ENCODE measurements at regions not wholly inside any gene's neighbourhood (a gene's known extent, or its start where the extent isn't known, plus 50 kb on each side); places are given as distances from the start of the nearest gene placed in this dataset.
"Not testable (repeated sequence)": the region's sequence is repeated elsewhere in the genome, so short reads cannot be mapped to it uniquely, and the experiment has no call there.

DNA sequence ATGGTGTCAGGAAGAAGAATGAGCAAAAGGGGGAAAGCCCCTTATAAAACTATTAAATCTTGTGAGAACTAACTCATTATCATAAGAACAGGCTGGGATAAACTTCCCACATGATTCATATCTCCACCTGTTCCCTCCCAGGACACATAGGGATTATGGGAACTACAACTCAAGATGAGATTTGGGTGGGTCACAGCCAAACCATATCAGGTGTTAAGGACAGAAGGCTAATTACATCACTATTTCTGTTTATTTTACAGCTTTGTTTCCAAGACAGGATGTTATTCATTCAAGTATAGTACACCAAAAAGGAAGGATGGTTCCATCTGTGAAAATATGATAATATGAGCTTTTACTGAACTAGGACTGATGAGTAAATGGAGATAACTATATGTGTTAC lies 63.7 kb upstream of the ARSJ start:
- TF ChIP-seq CTCF (IDR thresholded peaks at IDR 0.05; ENCODE audit: low read depth, low read length), result no peak
- H3K4me3 ChIP-seq (ENCODE audit: low read depth, low read length), result no peak overlapping the region

GRCh38 chr4:114044351-114044750 lies 64.9 kb upstream of the ARSJ start:
- H3K4me3 ChIP-seq (ENCODE audit: low read depth, low read length), result not testable (repeated sequence)

- H3K4me3 ChIP-seq (ENCODE audit: low read depth, low read length), result no peak overlapping the region
- no peak for TF ChIP-seq CTCF (IDR thresholded peaks at IDR 0.05; ENCODE audit: low read depth, low read length)
These were observed 66.9 kb upstream of the ARSJ start for GRCh38 chr4:114046331-114046730.

DNA sequence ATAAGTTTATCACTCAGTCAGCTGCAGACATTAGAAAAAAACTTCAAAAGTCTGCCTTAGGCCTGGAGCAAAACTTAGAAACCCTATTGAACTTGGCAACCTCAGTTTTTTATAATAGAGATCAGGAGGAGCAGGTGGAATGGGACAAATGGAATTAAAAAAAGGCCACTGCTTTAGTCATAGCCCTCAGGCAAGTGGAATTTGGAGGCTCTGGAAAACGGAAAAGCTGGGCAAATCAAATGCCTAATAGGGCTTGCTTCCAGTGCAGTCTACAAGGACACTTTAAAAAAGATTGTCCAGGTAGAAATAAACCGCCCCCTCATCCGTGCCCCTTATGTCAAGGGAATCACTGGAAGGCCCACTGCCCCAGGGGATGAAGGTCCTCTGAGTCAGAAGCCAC lies 68.7 kb upstream of the ARSJ start:
- H3K4me3 ChIP-seq (ENCODE audit: low read depth, low read length), result not testable (repeated sequence)

DNA sequence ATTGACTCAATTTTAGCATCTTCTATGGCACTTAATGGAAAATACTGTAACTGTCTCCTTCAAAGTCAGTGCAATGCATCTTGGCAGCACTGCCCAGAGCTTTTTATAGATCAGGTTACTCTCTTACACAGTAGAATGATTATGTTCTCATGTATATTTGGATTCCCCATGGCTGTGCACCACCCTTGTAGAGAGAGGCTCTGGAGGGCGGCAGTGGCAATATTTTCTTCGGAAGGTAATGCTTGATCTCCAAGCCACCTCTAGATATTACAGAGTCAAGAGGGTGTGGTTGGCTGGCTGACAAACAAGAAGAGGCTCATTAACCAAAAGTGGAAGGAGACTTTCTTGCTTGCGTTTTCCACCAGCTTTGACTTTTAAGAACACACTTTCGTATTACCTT lies 72.8 kb upstream of the ARSJ start:
- no peak overlapping the region for H3K4me3 ChIP-seq (ENCODE audit: low read depth, low read length)
- no peak for TF ChIP-seq CTCF (IDR thresholded peaks at IDR 0.05; ENCODE audit: low read depth, low read length)

- TF ChIP-seq CTCF (IDR thresholded peaks at IDR 0.05; ENCODE audit: low read depth, low read length), result no peak
These were observed 77.2 kb upstream of the ARSJ start for GRCh38 chr4:114056599-114056998.

DNA sequence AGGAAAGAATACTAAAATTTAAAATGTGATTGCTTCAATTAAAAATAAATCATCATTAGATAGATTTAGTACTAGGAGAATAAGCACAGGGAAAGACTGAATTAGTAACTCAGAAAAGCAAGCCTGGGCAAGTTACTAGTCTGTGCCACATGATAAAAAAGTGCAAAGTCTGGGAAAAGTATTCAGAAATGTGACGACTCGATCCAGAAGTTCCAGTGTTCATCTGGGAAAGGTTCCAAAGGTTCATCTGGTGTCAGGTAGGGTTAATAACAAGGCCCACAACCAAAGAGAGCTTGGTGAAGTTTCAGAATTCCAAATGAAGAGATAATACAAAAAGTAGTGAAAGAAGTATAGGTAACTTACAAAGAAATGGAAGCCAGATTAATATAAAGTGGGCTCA lies 78.3 kb upstream of the ARSJ start:
- H3K4me3 ChIP-seq (ENCODE audit: low read depth, low read length), result no peak overlapping the region
- no peak for TF ChIP-seq CTCF (IDR thresholded peaks at IDR 0.05; ENCODE audit: low read depth, low read length)

More at GRCh38 chr4:114056599-114056998, 77.2 kb upstream of the ARSJ start:
- H3K4me3 ChIP-seq (ENCODE audit: low read depth, low read length), result no peak overlapping the region

DNA sequence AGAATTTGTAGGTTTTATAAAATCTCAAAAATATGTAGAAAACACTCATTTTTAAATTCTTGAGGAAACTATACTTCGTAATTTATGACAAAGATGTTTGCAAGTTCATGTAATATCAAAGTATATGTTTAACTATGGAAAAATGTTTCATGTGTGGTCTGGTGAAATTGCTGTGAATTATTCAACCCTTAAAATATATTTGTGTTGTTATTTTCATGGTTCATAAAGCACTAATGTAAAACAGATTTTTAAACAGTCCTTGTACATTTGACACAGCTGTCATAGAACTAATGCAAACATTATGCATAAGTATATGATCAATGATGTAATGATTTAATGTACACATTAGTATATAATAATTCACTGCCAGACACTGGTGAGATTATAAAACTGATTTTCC lies 83.1 kb upstream of the ARSJ start:
- no peak for TF ChIP-seq CTCF (IDR thresholded peaks at IDR 0.05; ENCODE audit: low read depth, low read length)
- no peak overlapping the region for H3K4me3 ChIP-seq (ENCODE audit: low read depth, low read length)

GRCh38 chr4:114072781-114073180 lies 93.3 kb upstream of the ARSJ start:
- H3K4me3 ChIP-seq (ENCODE audit: low read depth, low read length), result no peak overlapping the region
- TF ChIP-seq CTCF (IDR thresholded peaks at IDR 0.05; ENCODE audit: low read depth, low read length), result no peak
